ENCODE measurements at regions not wholly inside any gene's neighbourhood (a gene's known extent, or its start where the extent isn't known, plus 50 kb on each side); places are given as distances from the start of the nearest gene placed in this dataset.

- TF ChIP-seq CTCF (conservative IDR thresholded peaks at IDR 0.05; ENCODE audit: low read length) (no peak), EZH2phosphoT487 (IDR thresholded peaks at IDR 0.05; ENCODE audit: borderline replicate concordance) (no peak)
Observed at GRCh38 chr4:158443731-158444130, 78.0 kb upstream of the RXFP1 start.

Data from Loucy (cell line).